ENCODE measurements at regions not wholly inside any gene's neighbourhood (a gene's known extent, or its start where the extent isn't known, plus 50 kb on each side); places are given as distances from the start of the nearest gene placed in this dataset.

- Histone ChIP-seq H3K9me3 (no peaks in the 10 kb centered on the region), H3K36me3 (ENCODE audit: control insufficient read depth in 2 of 2, extremely low read depth in 1 of 2, insufficient read depth in 1 of 2, low read length in 1 of 2) (no peaks in the 10 kb centered on the region), H3K4me1 (ENCODE audit: control insufficient read depth in 1 of 2, extremely low read depth in 1 of 2, insufficient read depth in 2 of 2, low read length in 2 of 2) (peaks cover 9 to 27% of the 10 kb centered on the region in 2 experiments), H3K4me3 (ENCODE audit: control insufficient read depth in 1 of 2, extremely low read depth in 1 of 2, low read length in 1 of 2) (no peak overlapping the region), H3K27ac (ENCODE audit: low read length) (no peak overlapping the region), H3K27me3 (replicated peaks in 1 of 2; ENCODE audit: control insufficient read depth in 2 of 2, extremely low read depth in 1 of 2, insufficient read depth in 2 of 2, low read length in 1 of 2) (peaks cover 0 to 8% of the 10 kb centered on the region in 2 experiments)
- H3K9me3 Mint-ChIP-seq = no peaks in the 10 kb centered on the region
- no peak overlapping the region for H3K4me3 Mint-ChIP-seq
- WGBS (ENCODE audit: insufficient coverage) = 100% methylated on average over 3 of the region's 8 CpGs
- ATAC-seq (replicated peaks in 1 of 4) (no peak), DNase-seq (no peak)
- H3K36me3 Mint-ChIP-seq = no peaks in the 10 kb centered on the region
- H3K27me3 Mint-ChIP-seq = no peaks in the 10 kb centered on the region
- ChIA-PET POLR2A (no interaction called here), CTCF (no interaction called here)
- H3K4me1 Mint-ChIP-seq = peaks cover 9 to 26% (median 19%) of the 10 kb centered on the region in 3 donors
- no peak overlapping the region for H3K27ac Mint-ChIP-seq
These were observed 175.9 kb downstream of the SEC14L1 start for GRCh38 chr17:77316651-77317050.

GRCh38 chr17:77317091-77317750 lies 176.5 kb downstream of the SEC14L1 start:
- Mint-ChIP-seq H3K36me3 (no peaks in the 10 kb centered on the region), H3K27me3 (no peaks in the 10 kb centered on the region), H3K27ac (no peak overlapping the region), H3K4me3 (no peak overlapping the region), H3K4me1 (peaks cover 9 to 24% (median 19%) of the 10 kb centered on the region in 3 donors), H3K9me3 (no peaks in the 10 kb centered on the region)
- ATAC-seq (replicated peaks in 1 of 4) (peak in 1 of 4 experiments; percentile 15), DNase-seq (no peak)
- POLR2A ChIA-PET = no interaction called here
- Histone ChIP-seq H3K27me3 (replicated peaks in 1 of 2; ENCODE audit: control insufficient read depth in 2 of 2, extremely low read depth in 1 of 2, insufficient read depth in 2 of 2, low read length in 1 of 2) (peaks cover 0 to 6% of the 10 kb centered on the region in 2 experiments), H3K4me1 (ENCODE audit: control insufficient read depth in 1 of 2, extremely low read depth in 1 of 2, insufficient read depth in 2 of 2, low read length in 2 of 2) (peaks cover 9 to 30% of the 10 kb centered on the region in 2 experiments), H3K4me3 (ENCODE audit: control insufficient read depth in 1 of 2, extremely low read depth in 1 of 2, low read length in 1 of 2) (no peak overlapping the region), H3K36me3 (ENCODE audit: control insufficient read depth in 2 of 2, extremely low read depth in 1 of 2, insufficient read depth in 1 of 2, low read length in 1 of 2) (no peaks in the 10 kb centered on the region), H3K9me3 (no peaks in the 10 kb centered on the region), H3K27ac (ENCODE audit: low read length) (no peak overlapping the region)
- 75% methylated on average over 6 of the region's 16 CpGs for WGBS (ENCODE audit: insufficient coverage)
- CTCF ChIA-PET = no interaction called here

- no peaks in the 10 kb centered on the region for H3K36me3 Mint-ChIP-seq
- H3K4me1 Mint-ChIP-seq = peaks cover 9 to 29% (median 19%) of the 10 kb centered on the region in 3 donors
- Histone ChIP-seq H3K4me1 (ENCODE audit: control insufficient read depth in 1 of 2, extremely low read depth in 1 of 2, insufficient read depth in 2 of 2, low read length in 2 of 2) (peaks cover 9 to 38% of the 10 kb centered on the region in 2 experiments), H3K36me3 (ENCODE audit: control insufficient read depth in 2 of 2, extremely low read depth in 1 of 2, insufficient read depth in 1 of 2, low read length in 1 of 2) (no peaks in the 10 kb centered on the region), H3K27ac (ENCODE audit: low read length) (no peak overlapping the region), H3K9me3 (no peaks in the 10 kb centered on the region), H3K4me3 (ENCODE audit: control insufficient read depth in 1 of 2, extremely low read depth in 1 of 2, low read length in 1 of 2) (no peak overlapping the region), H3K27me3 (replicated peaks in 1 of 2; ENCODE audit: control insufficient read depth in 2 of 2, extremely low read depth in 1 of 2, insufficient read depth in 2 of 2, low read length in 1 of 2) (peaks cover 0 to 4% of the 10 kb centered on the region in 2 experiments)
- ChIA-PET CTCF (no interaction called here), POLR2A (no interaction called here)
- H3K4me3 Mint-ChIP-seq = no peak overlapping the region
- 93% methylated on average over 6 of the region's 7 CpGs for WGBS (ENCODE audit: insufficient coverage)
- H3K9me3 Mint-ChIP-seq = no peaks in the 10 kb centered on the region
- H3K27ac Mint-ChIP-seq = no peak overlapping the region
- no peak for DNase-seq
- no peaks in the 10 kb centered on the region for H3K27me3 Mint-ChIP-seq
- ATAC-seq (replicated peaks in 1 of 4) = no peak
These were observed 177.3 kb downstream of the SEC14L1 start for GRCh38 chr17:77318021-77318420.

- Mint-ChIP-seq H3K4me3 (peak overlapping the region in 1 of 3 donors; percentile 87), H3K27ac (peak overlapping the region; percentile 44 to 88), H3K9me3 (no peaks in the 10 kb centered on the region), H3K36me3 (no peaks in the 10 kb centered on the region), H3K4me1 (peaks cover 10 to 35% (median 22%) of the 10 kb centered on the region in 3 donors), H3K27me3 (no peaks in the 10 kb centered on the region)
- H3K27ac ChIP-seq (ENCODE audit: low read length) = peak overlapping the region; percentile 37
- no peak overlapping the region for H3K4me3 ChIP-seq (ENCODE audit: control insufficient read depth in 1 of 2, extremely low read depth in 1 of 2, low read length in 1 of 2)
- no peak for DNase-seq
- peaks cover 0 to 3% of the 10 kb centered on the region in 2 experiments for H3K27me3 ChIP-seq (replicated peaks in 1 of 2; ENCODE audit: control insufficient read depth in 2 of 2, extremely low read depth in 1 of 2, insufficient read depth in 2 of 2, low read length in 1 of 2)
- ChIA-PET CTCF (no interaction called here), POLR2A (no interaction called here)
- peaks cover 12 to 45% of the 10 kb centered on the region in 2 experiments for H3K4me1 ChIP-seq (ENCODE audit: control insufficient read depth in 1 of 2, extremely low read depth in 1 of 2, insufficient read depth in 2 of 2, low read length in 2 of 2)
- 95% methylated on average over 8 of the region's 14 CpGs for WGBS (ENCODE audit: insufficient coverage)
- no peaks in the 10 kb centered on the region for H3K9me3 ChIP-seq
- H3K36me3 ChIP-seq (ENCODE audit: control insufficient read depth in 2 of 2, extremely low read depth in 1 of 2, insufficient read depth in 1 of 2, low read length in 1 of 2) = no peaks in the 10 kb centered on the region
- peak in 2 of 4 experiments; percentile 19 to 26 for ATAC-seq (replicated peaks in 1 of 4)
These were observed 177.9 kb downstream of the SEC14L1 start for GRCh38 chr17:77318491-77319210.

DNA sequence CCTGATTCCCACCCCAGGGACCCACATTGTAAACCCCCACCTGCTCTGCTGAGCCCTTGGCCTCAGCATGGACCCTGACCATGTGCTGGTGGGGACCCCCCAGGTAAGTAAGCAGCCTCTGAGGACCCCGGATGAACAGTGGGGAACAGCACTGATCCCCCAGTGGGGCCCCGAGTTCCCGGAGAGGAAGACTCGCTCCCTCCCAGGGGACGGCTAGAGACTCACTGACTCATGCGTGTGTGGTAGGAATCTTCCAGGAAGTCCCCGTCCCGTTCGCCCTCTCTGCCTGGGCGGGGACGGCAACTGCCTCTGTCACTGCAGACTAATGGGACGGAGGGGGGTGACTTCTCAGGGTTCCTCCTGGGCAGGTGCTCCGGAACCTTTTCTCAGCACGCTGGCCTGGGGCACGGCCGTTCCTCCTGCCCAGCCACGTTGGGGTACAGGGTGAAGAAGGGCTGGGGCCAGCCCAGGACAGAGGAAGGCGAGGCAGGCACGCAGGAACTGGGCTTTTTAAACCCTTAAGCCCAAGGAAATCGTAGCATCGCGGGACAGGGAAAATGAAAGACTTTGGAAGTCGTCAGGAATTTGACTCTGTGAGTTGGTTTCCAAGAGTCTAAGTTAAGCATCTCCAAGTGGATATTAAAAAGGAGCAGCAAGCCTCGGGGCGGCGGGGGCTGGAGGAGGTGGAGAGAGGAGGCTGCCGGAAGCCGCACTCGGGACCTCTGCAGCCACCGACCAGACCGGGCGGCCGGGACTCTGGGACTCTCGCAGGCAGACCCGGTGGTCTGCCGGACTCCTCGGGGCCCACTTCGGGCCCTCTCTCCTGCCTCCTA lies 178.7 kb downstream of the SEC14L1 start:
- Histone ChIP-seq H3K27ac (ENCODE audit: low read length) (peak overlapping the region; percentile 37), H3K4me1 (ENCODE audit: control insufficient read depth in 1 of 2, extremely low read depth in 1 of 2, insufficient read depth in 2 of 2, low read length in 2 of 2) (peaks cover 20 to 52% of the 10 kb centered on the region in 2 experiments)
- peak overlapping the region; percentile 44 to 88 for H3K27ac Mint-ChIP-seq

GRCh38 chr17:77320044-77320440 lies 179.3 kb downstream of the SEC14L1 start:
- H3K36me3 Mint-ChIP-seq = no peaks in the 10 kb centered on the region
- H3K9me3 Mint-ChIP-seq = no peaks in the 10 kb centered on the region
- no peak overlapping the region for H3K27ac ChIP-seq (ENCODE audit: low read length)
- H3K27me3 Mint-ChIP-seq = no peaks in the 10 kb centered on the region
- ChIA-PET POLR2A (no interaction called here), CTCF (no interaction called here)
- ATAC-seq (replicated peaks in 1 of 4) (no peak), DNase-seq (no peak)
- H3K4me1 Mint-ChIP-seq = peaks cover 24 to 49% (median 36%) of the 10 kb centered on the region in 3 donors
- H3K4me1 ChIP-seq (ENCODE audit: control insufficient read depth in 1 of 2, extremely low read depth in 1 of 2, insufficient read depth in 2 of 2, low read length in 2 of 2) = peaks cover 22 to 59% of the 10 kb centered on the region in 2 experiments
- no peaks in the 10 kb centered on the region for H3K36me3 ChIP-seq (ENCODE audit: control insufficient read depth in 2 of 2, extremely low read depth in 1 of 2, insufficient read depth in 1 of 2, low read length in 1 of 2)
- H3K4me3 ChIP-seq (ENCODE audit: control insufficient read depth in 1 of 2, extremely low read depth in 1 of 2, low read length in 1 of 2) = no peak overlapping the region
- H3K9me3 ChIP-seq = no peaks in the 10 kb centered on the region
- WGBS (ENCODE audit: insufficient coverage) = 91% methylated on average over 8 of the region's 18 CpGs
- H3K27me3 ChIP-seq (replicated peaks in 1 of 2; ENCODE audit: control insufficient read depth in 2 of 2, extremely low read depth in 1 of 2, insufficient read depth in 2 of 2, low read length in 1 of 2) = peaks cover 0 to 3% of the 10 kb centered on the region in 2 experiments
- no peak overlapping the region for H3K4me3 Mint-ChIP-seq
- H3K27ac Mint-ChIP-seq = no peak overlapping the region

More for the DNA sequence above, 178.7 kb downstream of the SEC14L1 start:
- H3K4me3 Mint-ChIP-seq = peak overlapping the region in 2 of 3 donors; percentile 76 to 87
- peak in 25 of 35 experiments; percentile 17 to 76 (median 39) for DNase-seq
- H3K27me3 ChIP-seq (replicated peaks in 1 of 2; ENCODE audit: control insufficient read depth in 2 of 2, extremely low read depth in 1 of 2, insufficient read depth in 2 of 2, low read length in 1 of 2) = peaks cover 0 to 3% of the 10 kb centered on the region in 2 experiments
- no peaks in the 10 kb centered on the region for H3K9me3 ChIP-seq
- no peaks in the 10 kb centered on the region for H3K27me3 Mint-ChIP-seq
- peaks cover 18 to 43% (median 30%) of the 10 kb centered on the region in 3 donors for H3K4me1 Mint-ChIP-seq
- H3K36me3 Mint-ChIP-seq = no peaks in the 10 kb centered on the region
- ChIA-PET POLR2A (no interaction called here), CTCF (no interaction called here)
- WGBS (ENCODE audit: insufficient coverage) = 43% methylated on average over 35 of the region's 38 CpGs
- peak overlapping the region in 1 of 2 donors; percentile 13 for H3K4me3 ChIP-seq (ENCODE audit: control insufficient read depth in 1 of 2, extremely low read depth in 1 of 2, low read length in 1 of 2)
- H3K9me3 Mint-ChIP-seq = no peaks in the 10 kb centered on the region
- peak; percentile 30 to 88 (median 82) for ATAC-seq (replicated peaks in 1 of 4)
- no peaks in the 10 kb centered on the region for H3K36me3 ChIP-seq (ENCODE audit: control insufficient read depth in 2 of 2, extremely low read depth in 1 of 2, insufficient read depth in 1 of 2, low read length in 1 of 2)
